ENCODE measurements at regions not wholly inside any gene's neighbourhood (a gene's known extent, or its start where the extent isn't known, plus 50 kb on each side); places are given as distances from the start of the nearest gene placed in this dataset.

GRCh38 chr9:28255174-28255573 lies 681.9 kb upstream of the C9orf72 start:
- TF ChIP-seq SUZ12 (IDR thresholded peaks at IDR 0.05; ENCODE audit: extremely low read depth, insufficient read depth, insufficient read length), result no peak
- TF ChIP-seq ZNF274 (IDR thresholded peaks at IDR 0.05; ENCODE audit: low read depth, low read length), result no peak
- TF ChIP-seq YY1 (IDR thresholded peaks at IDR 0.05; ENCODE audit: insufficient read depth, insufficient read length), result no peak

Data from NT2/D1 (cell line).